Mesendoderm (in vitro differentiated cells): ENCODE measurements at regions not wholly inside any gene's neighbourhood (a gene's known extent, or its start where the extent isn't known, plus 50 kb on each side); places are given as distances from the start of the nearest gene placed in this dataset.
"Not testable (repeated sequence)": the region's sequence is repeated elsewhere in the genome, so short reads cannot be mapped to it uniquely, and the experiment has no call there.

Source experiments
- DNase-seq: peaks from one replicate; pipeline ENCODE4 v3.0.0; 2013
- H2AK5ac ChIP-seq: 2 replicates; pipeline ENCODE4 v1.6.1; 2013; ENCODE audit warnings: low read length, inconsistent platforms
- H2BK120ac ChIP-seq: 2 replicates; pipeline ENCODE4 v1.6.1; 2013; ENCODE audit warnings: low read depth, mild to moderate bottlenecking, low read length, moderate library complexity, mixed read lengths
- H2BK15ac ChIP-seq: replicated peaks from 2 replicates; pipeline ENCODE4 v1.6.1; 2013; ENCODE audit warnings: low read depth, mild to moderate bottlenecking, moderate library complexity
- H2BK5ac ChIP-seq: 2 replicates; pipeline ENCODE4 v1.6.1; 2013; ENCODE audit warnings: low read length, inconsistent platforms
- H3K18ac ChIP-seq: 2 replicates; pipeline ENCODE4 v1.6.1; 2013; ENCODE audit warnings: mild to moderate bottlenecking, low read length, mixed read lengths
- H3K23ac ChIP-seq: one replicate; pipeline ENCODE4 v1.6.1; 2013; ENCODE audit warnings: low read length
- H3K27ac ChIP-seq: 2 replicates; pipeline ENCODE4 v1.5.1; 2013; ENCODE audit warnings: low read depth, mild to moderate bottlenecking, inconsistent platforms, low read length, moderate library complexity
- H3K27me3 ChIP-seq: 2 replicates; pipeline ENCODE4 v1.6.1; 2013; ENCODE audit warnings: low read length, control low read depth, mild to moderate bottlenecking, inconsistent platforms; ENCODE audit not compliant: insufficient read depth, poor library complexity
- H3K36me3 ChIP-seq: 2 replicates; pipeline ENCODE4 v1.6.1; 2013; ENCODE audit warnings: low read length, inconsistent platforms; ENCODE audit not compliant: control insufficient read depth, insufficient read depth
- H3K4ac ChIP-seq: one replicate; pipeline ENCODE4 v1.6.1; 2013; ENCODE audit warnings: low read depth, mild to moderate bottlenecking, low read length, moderate library complexity
- H3K4me1 ChIP-seq: 2 replicates; pipeline ENCODE4 v1.6.1; 2013; ENCODE audit warnings: low read depth, low read length, inconsistent platforms; ENCODE audit not compliant: control insufficient read depth
- H3K4me2 ChIP-seq: 2 replicates; pipeline ENCODE4 v1.6.1; 2013; ENCODE audit warnings: low read length
- H3K4me3 ChIP-seq: 2 replicates; pipeline ENCODE4 v1.5.1; 2013; ENCODE audit warnings: mild to moderate bottlenecking, low read length
- H3K56ac ChIP-seq: one replicate; pipeline ENCODE4 v1.6.1; 2013; ENCODE audit warnings: low read length
- H3K79me1 ChIP-seq: 2 replicates; pipeline ENCODE4 v1.6.1; 2013; ENCODE audit warnings: low read length, inconsistent platforms
- H3K79me2 ChIP-seq: 2 replicates; pipeline ENCODE4 v1.6.1; 2013; ENCODE audit warnings: mild to moderate bottlenecking, low read length; ENCODE audit not compliant: control insufficient read depth, insufficient read depth
- H3K9ac ChIP-seq: 2 replicates; pipeline ENCODE4 v1.6.1; 2013; ENCODE audit warnings: low read length, inconsistent platforms
- H4K5ac ChIP-seq: one replicate; pipeline ENCODE4 v1.6.1; 2013; ENCODE audit warnings: low read length
- H4K8ac ChIP-seq: one replicate; pipeline ENCODE4 v1.6.1; 2013; ENCODE audit warnings: low read depth, mild to moderate bottlenecking, control low read depth, low read length, moderate library complexity
- WGBS: extraction: QIAGEN DNeasy Blood & Tissue Kit; methylation state at CpG from one replicate; pipeline ENCODE4 v1.1.7; 2013; ENCODE audit warnings: low lambda C conversion rate, missing lambda C conversion rate; ENCODE audit not compliant: insufficient coverage; ENCODE audit errors: extremely low coverage; 5-methylcytosine and 5-hydroxymethylcytosine counted together

DNA sequence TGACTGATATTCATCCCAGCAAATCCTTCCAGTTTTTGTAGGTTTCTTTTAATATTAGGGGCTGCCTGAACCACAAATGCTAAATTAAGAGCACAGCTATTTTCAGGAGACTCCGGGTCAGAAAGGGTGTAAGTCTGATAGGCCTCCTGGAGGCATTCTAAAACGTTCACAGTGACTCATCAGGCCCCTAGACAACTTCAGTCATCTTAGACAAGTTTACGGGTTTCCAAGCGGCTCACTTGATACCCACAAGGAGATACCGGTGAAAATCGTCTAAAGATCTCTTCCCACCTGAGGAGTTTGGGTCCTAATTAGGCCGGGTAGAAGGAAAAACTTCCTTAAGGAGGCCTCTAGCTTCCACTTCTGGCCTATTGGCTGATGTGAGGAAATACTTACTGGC, 342.7 kb upstream of the USP9Y start:
- Histone ChIP-seq H2BK5ac (no peak overlapping the region), H3K23ac (no peak overlapping the region), H2BK15ac (no peak overlapping the region), H3K18ac (no peak overlapping the region), H4K5ac (no peak overlapping the region), H4K8ac (no peak overlapping the region), H3K9ac (no peak overlapping the region), H3K4me2 (no peak overlapping the region), H3K4me3 (no peak overlapping the region), H3K27me3 (no peaks in the 10 kb centered on the region), H2BK120ac (no peak overlapping the region), H3K27ac (no peak overlapping the region), H3K4ac (no peak overlapping the region), H3K36me3 (no peaks in the 10 kb centered on the region), H3K4me1 (no peaks in the 10 kb centered on the region), H3K56ac (no peak overlapping the region), H3K79me1 (no peaks in the 10 kb centered on the region), H2AK5ac (no peak overlapping the region), H3K79me2 (no peaks in the 10 kb centered on the region)
- no peak for DNase-seq
- WGBS = no CpG with 5 or more reads among the region's 7 CpGs

- no peak overlapping the region for H3K4me2 ChIP-seq
- no peak overlapping the region for H3K56ac ChIP-seq
- H2BK15ac ChIP-seq = no peak overlapping the region
- H3K36me3 ChIP-seq = no peaks in the 10 kb centered on the region
- no peak overlapping the region for H3K4ac ChIP-seq
- no peaks in the 10 kb centered on the region for H3K27me3 ChIP-seq
- no peak overlapping the region for H3K18ac ChIP-seq
- no peaks in the 10 kb centered on the region for H3K79me1 ChIP-seq
- no peak overlapping the region for H3K27ac ChIP-seq
- no peak overlapping the region for H3K23ac ChIP-seq
- no peak overlapping the region for H4K5ac ChIP-seq
- H3K79me2 ChIP-seq = no peaks in the 10 kb centered on the region
- H4K8ac ChIP-seq = no peak overlapping the region
- no peaks in the 10 kb centered on the region for H3K4me1 ChIP-seq
- no CpG with 5 or more reads among the region's 9 CpGs for WGBS
- H2AK5ac ChIP-seq = no peak overlapping the region
- H2BK120ac ChIP-seq = no peak overlapping the region
- H2BK5ac ChIP-seq = no peak overlapping the region
- no peak for DNase-seq
- H3K9ac ChIP-seq = no peak overlapping the region
- H3K4me3 ChIP-seq = no peak overlapping the region
Measured at GRCh38 chrY:12359867-12360266, 341.2 kb upstream of the USP9Y start.

GRCh38 chrY:12360496-12360895, 340.5 kb upstream of the USP9Y start:
- H2BK5ac ChIP-seq = no peak overlapping the region
- no peak overlapping the region for H4K5ac ChIP-seq
- H4K8ac ChIP-seq = no peak overlapping the region
- no peak overlapping the region for H3K9ac ChIP-seq
- no peak overlapping the region for H3K4ac ChIP-seq
- H3K4me3 ChIP-seq = no peak overlapping the region
- H3K23ac ChIP-seq = no peak overlapping the region
- no peak for DNase-seq
- no peak overlapping the region for H3K18ac ChIP-seq
- no peak overlapping the region for H3K27ac ChIP-seq
- no peak overlapping the region for H2BK15ac ChIP-seq
- no peak overlapping the region for H3K4me2 ChIP-seq
- no peaks in the 10 kb centered on the region for H3K36me3 ChIP-seq
- H2AK5ac ChIP-seq = no peak overlapping the region
- no peaks in the 10 kb centered on the region for H3K79me2 ChIP-seq
- no peak overlapping the region for H3K56ac ChIP-seq
- no peaks in the 10 kb centered on the region for H3K4me1 ChIP-seq
- no peak overlapping the region for H2BK120ac ChIP-seq
- WGBS = no CpG with 5 or more reads among the region's 9 CpGs
- H3K27me3 ChIP-seq = no peaks in the 10 kb centered on the region
- H3K79me1 ChIP-seq = no peaks in the 10 kb centered on the region

- no peak overlapping the region for H4K8ac ChIP-seq
- H3K27me3 ChIP-seq = no peaks in the 10 kb centered on the region
- H2BK15ac ChIP-seq = no peak overlapping the region
- no peak overlapping the region for H3K18ac ChIP-seq
- no peak overlapping the region for H3K4me3 ChIP-seq
- H2AK5ac ChIP-seq = no peak overlapping the region
- no peak overlapping the region for H4K5ac ChIP-seq
- H3K27ac ChIP-seq = no peak overlapping the region
- no peaks in the 10 kb centered on the region for H3K79me1 ChIP-seq
- H3K4me2 ChIP-seq = no peak overlapping the region
- H2BK120ac ChIP-seq = no peak overlapping the region
- no peaks in the 10 kb centered on the region for H3K36me3 ChIP-seq
- no peak overlapping the region for H3K56ac ChIP-seq
- H3K23ac ChIP-seq = no peak overlapping the region
- no peak overlapping the region for H3K4ac ChIP-seq
- DNase-seq = no peak
- no peak overlapping the region for H3K9ac ChIP-seq
- H3K79me2 ChIP-seq = no peaks in the 10 kb centered on the region
- H2BK5ac ChIP-seq = no peak overlapping the region
- no CpG with 5 or more reads among the region's 5 CpGs for WGBS
- H3K4me1 ChIP-seq = no peaks in the 10 kb centered on the region
Measured at GRCh38 chrY:12365311-12365910, 335.6 kb upstream of the USP9Y start.

- not testable (repeated sequence) for H3K23ac ChIP-seq, H3K18ac ChIP-seq, H3K4ac ChIP-seq, H2BK120ac ChIP-seq, H3K56ac ChIP-seq, H2AK5ac ChIP-seq, H3K9ac ChIP-seq, H3K4me3 ChIP-seq, H2BK15ac ChIP-seq, H3K79me1 ChIP-seq, H4K8ac ChIP-seq, H3K36me3 ChIP-seq, H4K5ac ChIP-seq, DNase-seq, H3K27me3 ChIP-seq, H3K79me2 ChIP-seq, H3K27ac ChIP-seq, H3K4me1 ChIP-seq, H2BK5ac ChIP-seq, H3K4me2 ChIP-seq
- no CpG with 5 or more reads among the region's 2 CpGs for WGBS
Measured at GRCh38 chrY:12374588-12374987, 326.4 kb upstream of the USP9Y start.
